ENCODE measurements at regions not wholly inside any gene's neighbourhood (a gene's known extent, or its start where the extent isn't known, plus 50 kb on each side); places are given as distances from the start of the nearest gene placed in this dataset.

- TF ChIP-seq, protein P1, sequence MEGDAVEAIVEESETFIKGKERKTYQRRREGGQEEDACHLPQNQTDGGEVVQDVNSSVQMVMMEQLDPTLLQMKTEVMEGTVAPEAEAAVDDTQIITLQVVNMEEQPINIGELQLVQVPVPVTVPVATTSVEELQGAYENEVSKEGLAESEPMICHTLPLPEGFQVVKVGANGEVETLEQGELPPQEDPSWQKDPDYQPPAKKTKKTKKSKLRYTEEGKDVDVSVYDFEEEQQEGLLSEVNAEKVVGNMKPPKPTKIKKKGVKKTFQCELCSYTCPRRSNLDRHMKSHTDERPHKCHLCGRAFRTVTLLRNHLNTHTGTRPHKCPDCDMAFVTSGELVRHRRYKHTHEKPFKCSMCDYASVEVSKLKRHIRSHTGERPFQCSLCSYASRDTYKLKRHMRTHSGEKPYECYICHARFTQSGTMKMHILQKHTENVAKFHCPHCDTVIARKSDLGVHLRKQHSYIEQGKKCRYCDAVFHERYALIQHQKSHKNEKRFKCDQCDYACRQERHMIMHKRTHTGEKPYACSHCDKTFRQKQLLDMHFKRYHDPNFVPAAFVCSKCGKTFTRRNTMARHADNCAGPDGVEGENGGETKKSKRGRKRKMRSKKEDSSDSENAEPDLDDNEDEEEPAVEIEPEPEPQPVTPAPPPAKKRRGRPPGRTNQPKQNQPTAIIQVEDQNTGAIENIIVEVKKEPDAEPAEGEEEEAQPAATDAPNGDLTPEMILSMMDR (conservative IDR thresholded peaks at IDR 0.05; ENCODE audit: low read depth, low read length) = no peak
- TF ChIP-seq EZH2 (IDR thresholded peaks at IDR 0.05; ENCODE audit: low read length, unreplicated experiment) (no peak), EZH2phosphoT487 (IDR thresholded peaks at IDR 0.05; ENCODE audit: borderline replicate concordance, low read length) (no peak)
These were observed 431.3 kb downstream of the MAFB start for GRCh38 chr20:40257763-40258162.
